Tibial nerve (tissue), 3 donors: ENCODE measurements at regions not wholly inside any gene's neighbourhood (a gene's known extent, or its start where the extent isn't known, plus 50 kb on each side); places are given as distances from the start of the nearest gene placed in this dataset.

Experiments
- POLR2A ChIP-seq, 2 donors: fragments of 450-650 bp; IDR thresholded peaks; one replicate each; pipeline ENCODE4 v1.6.1; 2017; ENCODE audit warnings: antibody characterized with exemption in 2 of 2, mild to moderate bottlenecking in 2 of 2, moderate library complexity in 2 of 2
- TF ChIP-seq, protein P1 (sequence below), 5 experiments: fragments of 200-600 bp in 3 of 5; fragments of 450-650 bp in 2 of 5; sonication (generic) in 3 of 5; IDR thresholded peaks; one replicate each; pipeline ENCODE4 v1.5.1; 2016 to 2019; ENCODE audit warnings: antibody characterized with exemption in 5 of 5, mild to moderate bottlenecking in 3 of 5, moderate library complexity in 2 of 5

DNA sequence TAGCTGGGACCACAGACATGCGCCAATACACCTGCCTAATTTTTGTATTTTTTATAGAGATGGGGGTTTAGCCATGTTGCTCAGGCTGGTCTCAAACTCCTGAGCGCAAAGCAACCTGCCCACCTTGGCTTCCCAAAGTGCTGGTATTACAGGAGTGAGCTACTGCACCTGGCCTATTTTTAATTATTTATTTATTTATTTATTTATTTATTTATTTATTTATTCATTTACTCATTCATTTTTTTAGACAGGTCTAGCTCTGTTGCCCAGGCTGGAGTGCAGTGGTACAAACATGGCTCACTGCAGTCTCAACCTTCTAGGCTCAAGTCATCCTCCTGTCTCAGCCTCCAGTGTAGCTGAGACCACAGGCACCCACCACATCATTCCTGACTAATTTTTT is 434.3 kb downstream of the DOK5 start:
- no peak for TF ChIP-seq POLR2A (IDR thresholded peaks at IDR 0.05)
- TF ChIP-seq, protein P1, sequence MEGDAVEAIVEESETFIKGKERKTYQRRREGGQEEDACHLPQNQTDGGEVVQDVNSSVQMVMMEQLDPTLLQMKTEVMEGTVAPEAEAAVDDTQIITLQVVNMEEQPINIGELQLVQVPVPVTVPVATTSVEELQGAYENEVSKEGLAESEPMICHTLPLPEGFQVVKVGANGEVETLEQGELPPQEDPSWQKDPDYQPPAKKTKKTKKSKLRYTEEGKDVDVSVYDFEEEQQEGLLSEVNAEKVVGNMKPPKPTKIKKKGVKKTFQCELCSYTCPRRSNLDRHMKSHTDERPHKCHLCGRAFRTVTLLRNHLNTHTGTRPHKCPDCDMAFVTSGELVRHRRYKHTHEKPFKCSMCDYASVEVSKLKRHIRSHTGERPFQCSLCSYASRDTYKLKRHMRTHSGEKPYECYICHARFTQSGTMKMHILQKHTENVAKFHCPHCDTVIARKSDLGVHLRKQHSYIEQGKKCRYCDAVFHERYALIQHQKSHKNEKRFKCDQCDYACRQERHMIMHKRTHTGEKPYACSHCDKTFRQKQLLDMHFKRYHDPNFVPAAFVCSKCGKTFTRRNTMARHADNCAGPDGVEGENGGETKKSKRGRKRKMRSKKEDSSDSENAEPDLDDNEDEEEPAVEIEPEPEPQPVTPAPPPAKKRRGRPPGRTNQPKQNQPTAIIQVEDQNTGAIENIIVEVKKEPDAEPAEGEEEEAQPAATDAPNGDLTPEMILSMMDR (IDR thresholded peaks at IDR 0.05): no peak
